DMS114 treated with DMSO at 0.1 percent for 48 hours (cell line): ENCODE measurements at regions not wholly inside any gene's neighbourhood (a gene's known extent, or its start where the extent isn't known, plus 50 kb on each side); places are given as distances from the start of the nearest gene placed in this dataset.
"Not testable (repeated sequence)": the region's sequence is repeated elsewhere in the genome, so short reads cannot be mapped to it uniquely, and the experiment has no call there.

Experiments
- DNase-seq: peaks from one replicate; lab custom pipeline; 2025; ENCODE audit not compliant: unreplicated experiment; lab: John Stamatoyannopoulos, UW

- no peak for DNase-seq
Observed at GRCh38 chr1:38758820-38759219, 100.8 kb downstream of the RRAGC start.

- no peak for DNase-seq
Observed at GRCh38 chr1:38746941-38747600, 112.5 kb downstream of the RRAGC start.

- no peak for DNase-seq
Observed at GRCh38 chr1:38746402-38746935, 113.1 kb downstream of the RRAGC start.

GRCh38 chr1:38745476-38746401 is 113.8 kb downstream of the RRAGC start:
- no peak for DNase-seq

GRCh38 chr1:38744452-38745350 is 114.9 kb downstream of the RRAGC start:
- DNase-seq, result no peak

GRCh38 chr1:38743184-38743583 is 116.4 kb downstream of the RRAGC start:
- DNase-seq, result no peak

- DNase-seq, result no peak
Observed at GRCh38 chr1:38741341-38741740, 118.2 kb downstream of the RRAGC start.

GRCh38 chr1:38740487-38740886 is 119.1 kb downstream of the RRAGC start:
- DNase-seq, result no peak

- DNase-seq, result no peak
Observed at GRCh38 chr1:38738207-38738606, 121.4 kb downstream of the RRAGC start.

GRCh38 chr1:38736399-38736798 is 123.2 kb downstream of the RRAGC start:
- no peak for DNase-seq

- DNase-seq, result no peak
Observed at GRCh38 chr1:38735651-38736161, 123.9 kb downstream of the RRAGC start.

GRCh38 chr1:38733761-38734160 is 125.8 kb downstream of the RRAGC start:
- DNase-seq, result no peak

- DNase-seq, result no peak
Observed at GRCh38 chr1:38730511-38731397, 128.8 kb downstream of the RRAGC start.

GRCh38 chr1:38728585-38728908 is 131.0 kb downstream of the RRAGC start:
- DNase-seq, result no peak

GRCh38 chr1:38727684-38728584 is 131.6 kb downstream of the RRAGC start:
- no peak for DNase-seq

- not testable (repeated sequence) for DNase-seq
Observed at GRCh38 chr1:38725321-38725961, 134.1 kb downstream of the RRAGC start.

GRCh38 chr1:38724160-38725131 is 135.1 kb downstream of the RRAGC start:
- no peak for DNase-seq
